AG04449 (cell line): ENCODE measurements at regions not wholly inside any gene's neighbourhood (a gene's known extent, or its start where the extent isn't known, plus 50 kb on each side); places are given as distances from the start of the nearest gene placed in this dataset.

Experiments
- CTCF ChIA-PET: fragments of 350-600 bp; formaldehyde crosslinking; extraction: SDS; loops from one replicate; lab custom pipeline; 2021; ENCODE audit warnings: antibody characterized with exemption; lab: Yijun Ruan, JAX
- POLR2A ChIA-PET: fragments of 400-600, 350-600 bp; formaldehyde crosslinking; extraction: SDS; loops from one replicate; lab custom pipeline; 2020; ENCODE audit warnings: antibody characterized with exemption, inconsistent platforms; lab: Yijun Ruan, JAX
- DNase-seq: peaks from one replicate; pipeline ENCODE4 v3.0.0-alpha.2; 2010; ENCODE audit warnings: low read depth, low spot score
- H3K4me3 ChIP-seq: 2 replicates; pipeline ENCODE4 v1.5.1; 2011; ENCODE audit warnings: low read depth, mild to moderate bottlenecking, control low read depth, low read length
- CTCF ChIP-seq: IDR thresholded peaks from one replicate; pipeline ENCODE4 v1.5.1; 2011; ENCODE audit warnings: mild to moderate bottlenecking, moderate library complexity, low read length, control low read depth, inconsistent platforms; ENCODE audit not compliant: insufficient read depth; ENCODE audit errors: missing control alignments

GRCh38 chr1:94628499-94628843 is 86.9 kb upstream of the F3 start:
- no peak for DNase-seq
- ChIA-PET CTCF (no interaction called here), POLR2A (no interaction called here)
- H3K4me3 ChIP-seq = no peak overlapping the region
- TF ChIP-seq CTCF = no peak

- POLR2A ChIA-PET = no interaction called here
Measured at GRCh38 chr1:94627771-94628498, 86.4 kb upstream of the F3 start.

GRCh38 chr1:94624203-94624602 is 82.6 kb upstream of the F3 start:
- no peak for DNase-seq
- ChIA-PET POLR2A (no interaction called here), CTCF (interaction anchor here (1.3 kb wide), 2 partner anchors 8 to 12 kb away, joined by 3 to 4 read pairs; no protein-coding TSS in a partner anchor)
- no peak overlapping the region for H3K4me3 ChIP-seq
- no peak for TF ChIP-seq CTCF

More at GRCh38 chr1:94627771-94628498, 86.4 kb upstream of the F3 start:
- H3K4me3 ChIP-seq = no peak overlapping the region
- no peak for DNase-seq
- no peak for TF ChIP-seq CTCF
- CTCF ChIA-PET = no interaction called here

GRCh38 chr1:94623560-94624148 is 82.1 kb upstream of the F3 start:
- POLR2A ChIA-PET = no interaction called here
- DNase-seq = no peak
- CTCF ChIA-PET = interaction anchor here (1.3 kb wide), 2 partner anchors 9 to 12 kb away, joined by 3 to 4 read pairs; no protein-coding TSS in a partner anchor

GRCh38 chr1:94622757-94623156 is 81.2 kb upstream of the F3 start:
- CTCF ChIA-PET = interaction anchor here (1.3 kb wide), 1 partner anchor 10 kb away, joined by 4 read pairs; no protein-coding TSS in a partner anchor
- no peak for TF ChIP-seq CTCF
- no peak for DNase-seq
- H3K4me3 ChIP-seq = no peak overlapping the region
- POLR2A ChIA-PET = interaction anchor here (1.0 kb wide), 1 partner anchor 14 kb away, joined by 3 read pairs; no protein-coding TSS in a partner anchor

More at GRCh38 chr1:94623560-94624148, 82.1 kb upstream of the F3 start:
- H3K4me3 ChIP-seq = no peak overlapping the region
- TF ChIP-seq CTCF = no peak

GRCh38 chr1:94621802-94622201 is 80.2 kb upstream of the F3 start:
- ChIA-PET CTCF (no interaction called here), POLR2A (no interaction called here)
- no peak for DNase-seq
- H3K4me3 ChIP-seq = no peak overlapping the region
- no peak for TF ChIP-seq CTCF
